NCI-H128 (cell line): ENCODE measurements at regions not wholly inside any gene's neighbourhood (a gene's known extent, or its start where the extent isn't known, plus 50 kb on each side); places are given as distances from the start of the nearest gene placed in this dataset.
A peak's percentile ranks its signal among the peaks of the same experiment; 100 is the strongest.
"Not testable (repeated sequence)": the region's sequence is repeated elsewhere in the genome, so short reads cannot be mapped to it uniquely, and the experiment has no call there.

ENCODE experiments used
- DNase-seq: peaks from one replicate; lab custom pipeline; 2025; ENCODE audit not compliant: unreplicated experiment; lab: John Stamatoyannopoulos, UW

DNA sequence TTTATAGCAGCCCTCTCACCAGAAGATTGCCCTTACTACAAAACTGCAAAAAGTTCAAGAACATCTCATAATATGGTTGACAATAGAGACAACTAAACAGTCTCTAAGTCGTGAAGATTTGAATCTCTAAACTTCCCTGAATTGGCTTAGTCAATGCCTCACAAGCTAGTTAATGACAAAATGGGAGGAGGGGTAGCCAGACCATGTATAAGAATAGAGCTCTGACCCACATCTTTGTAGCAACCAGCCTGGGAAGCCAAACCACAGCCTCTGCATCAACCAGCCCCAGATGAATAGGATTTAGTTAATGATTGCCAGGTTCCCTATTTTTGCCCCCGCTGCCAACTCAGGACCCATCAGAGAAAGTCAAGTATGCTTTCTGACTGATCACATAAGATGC is 1265.9 kb upstream of the PCDH10 start:
- not testable (repeated sequence) for DNase-seq

DNA sequence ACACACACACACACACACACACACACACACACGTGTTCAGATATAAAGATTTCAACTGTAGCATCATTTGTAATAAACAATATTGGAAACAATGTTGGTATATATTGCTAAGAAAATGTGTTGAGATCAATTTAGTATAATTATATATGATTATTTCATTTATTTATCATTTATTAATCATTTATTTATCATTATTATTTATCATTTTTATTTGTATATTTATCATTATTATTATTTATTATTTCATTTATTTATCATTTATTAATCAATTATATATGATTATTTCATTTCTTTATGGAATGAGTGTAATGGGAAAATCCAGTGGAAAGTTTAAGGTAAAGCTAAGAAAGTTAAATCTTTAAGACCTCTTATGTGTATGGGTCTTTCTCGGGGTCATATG is 1223.4 kb upstream of the PCDH10 start:
- not testable (repeated sequence) for DNase-seq

- not testable (repeated sequence) for DNase-seq
Observed at GRCh38 chr4:131967646-131968045, 1181.4 kb upstream of the PCDH10 start.

- DNase-seq, result no peak
Observed at GRCh38 chr4:131974730-131975129, 1174.4 kb upstream of the PCDH10 start.

- DNase-seq, result not testable (repeated sequence)
Observed at GRCh38 chr4:131975276-131976132, 1173.6 kb upstream of the PCDH10 start.

- not testable (repeated sequence) for DNase-seq
Observed at GRCh38 chr4:131976133-131977002, 1172.7 kb upstream of the PCDH10 start.

- no peak for DNase-seq
Observed at GRCh38 chr4:131978120-131978519, 1171.0 kb upstream of the PCDH10 start.

- DNase-seq, result no peak
Observed at GRCh38 chr4:131989576-131989975, 1159.5 kb upstream of the PCDH10 start.

GRCh38 chr4:132001542-132001941 is 1147.6 kb upstream of the PCDH10 start:
- DNase-seq, result no peak

DNA sequence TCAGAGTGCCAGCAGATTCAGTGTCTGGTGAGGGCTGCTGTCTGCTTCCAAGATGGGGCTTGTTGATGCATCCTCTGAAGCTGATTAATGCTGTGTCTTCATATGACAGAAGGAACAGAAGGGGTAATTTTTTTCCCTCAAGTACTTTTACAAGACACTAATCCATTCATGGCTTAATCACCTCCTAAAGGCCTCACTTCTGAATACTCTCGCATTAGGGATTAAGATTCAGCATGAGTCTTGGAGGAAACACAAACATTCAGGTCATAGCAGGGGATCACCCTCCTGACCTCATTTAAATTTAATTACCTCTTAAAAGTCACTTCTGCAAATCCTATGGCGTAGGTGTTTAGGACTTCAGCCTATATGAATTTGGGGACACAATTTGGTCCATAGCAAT is 1145.5 kb upstream of the PCDH10 start:
- no peak for DNase-seq

- no peak for DNase-seq
Observed at GRCh38 chr4:132015321-132015720, 1133.8 kb upstream of the PCDH10 start.

- DNase-seq, result no peak
Observed at GRCh38 chr4:132016703-132017350, 1132.3 kb upstream of the PCDH10 start.

DNA sequence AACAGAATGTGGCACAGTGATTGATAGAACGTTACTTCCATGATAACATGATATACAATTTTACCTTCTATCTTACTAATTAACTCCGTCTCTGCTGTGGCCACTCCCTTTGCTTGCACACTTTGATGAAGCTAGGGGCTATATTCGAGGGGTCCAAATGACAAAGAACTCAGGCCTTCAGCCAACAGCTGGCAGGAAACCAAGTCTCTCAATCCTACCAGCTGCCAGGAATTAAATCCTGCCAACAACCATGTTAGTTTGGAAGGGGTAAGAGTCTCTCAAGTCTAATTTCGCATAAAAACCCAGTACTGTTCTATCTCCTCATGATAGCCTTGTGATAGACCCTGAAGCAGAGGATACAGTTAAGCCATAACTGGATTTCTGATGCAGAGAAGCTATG is 1122.9 kb upstream of the PCDH10 start:
- no peak for DNase-seq

GRCh38 chr4:132026816-132027215 is 1122.3 kb upstream of the PCDH10 start:
- DNase-seq, result no peak

DNA sequence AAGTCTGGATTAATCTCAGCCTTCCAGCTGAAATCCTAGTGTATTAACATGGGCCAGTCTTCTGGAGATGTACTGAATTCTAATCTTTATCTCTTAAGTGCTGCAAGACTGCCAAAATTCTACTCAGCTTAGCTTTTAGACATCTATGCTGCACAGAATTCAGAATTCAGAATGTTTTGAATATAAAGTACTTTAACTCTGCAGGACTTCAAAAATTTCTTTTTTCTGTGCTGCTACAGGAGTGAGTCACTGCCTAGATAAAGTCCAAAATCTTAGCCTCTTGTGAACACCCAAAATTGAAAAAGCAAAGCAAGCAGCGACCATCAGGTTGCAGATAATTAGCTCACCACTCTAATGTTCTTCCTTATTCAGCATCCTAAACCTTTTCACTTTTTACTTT is 1092.6 kb upstream of the PCDH10 start:
- no peak for DNase-seq

DNA sequence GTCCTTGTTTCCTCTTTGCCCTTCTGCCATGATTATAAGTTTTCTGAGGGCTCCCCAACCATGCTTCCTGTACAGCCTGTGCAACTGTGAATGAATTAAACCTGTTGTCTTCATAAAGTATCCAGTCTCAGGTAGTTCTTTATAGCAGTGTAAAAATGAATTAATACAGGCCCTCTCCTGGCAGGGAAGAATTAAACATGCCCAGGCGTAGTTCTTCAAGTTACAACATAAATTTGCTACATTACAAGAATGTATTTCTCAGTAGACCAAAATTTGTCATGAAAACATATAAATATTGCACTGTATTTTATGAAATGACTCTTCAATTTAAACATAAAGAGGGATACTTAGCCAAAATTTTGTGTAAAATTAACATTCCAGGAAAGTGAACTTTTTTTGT is 1089.9 kb upstream of the PCDH10 start:
- no peak for DNase-seq

DNA sequence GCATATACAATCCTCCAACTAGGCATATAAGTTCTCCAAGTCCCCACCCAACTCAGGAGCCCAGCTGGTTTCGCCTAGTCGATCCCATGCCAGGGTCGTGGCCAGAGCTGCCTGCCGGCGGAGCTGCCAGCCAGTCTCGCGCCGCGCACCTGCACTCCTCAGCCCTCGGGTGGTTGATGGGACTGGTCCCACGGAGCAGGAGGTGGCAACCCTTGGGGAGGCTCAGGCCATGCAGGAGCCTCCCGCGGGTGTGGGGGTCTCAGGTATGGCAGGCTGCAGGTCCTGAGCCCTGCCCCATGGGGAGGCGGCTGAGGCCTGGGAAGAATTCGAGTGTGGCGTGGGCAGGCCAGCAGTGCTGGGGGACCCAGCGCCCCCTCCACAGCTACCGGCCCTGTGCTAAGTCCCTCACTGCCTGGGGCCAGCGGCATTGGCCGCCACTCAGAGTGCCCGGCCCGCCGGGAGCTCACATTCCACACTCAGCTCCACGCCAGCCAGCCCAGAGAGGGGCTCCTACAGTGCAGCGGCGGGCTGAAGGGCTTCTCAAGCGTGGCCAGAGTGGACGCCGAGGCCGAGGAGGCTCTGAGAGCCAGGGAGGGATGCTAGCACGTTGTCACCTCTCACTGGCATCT is 1086.4 kb upstream of the PCDH10 start:
- no peak for DNase-seq

DNA sequence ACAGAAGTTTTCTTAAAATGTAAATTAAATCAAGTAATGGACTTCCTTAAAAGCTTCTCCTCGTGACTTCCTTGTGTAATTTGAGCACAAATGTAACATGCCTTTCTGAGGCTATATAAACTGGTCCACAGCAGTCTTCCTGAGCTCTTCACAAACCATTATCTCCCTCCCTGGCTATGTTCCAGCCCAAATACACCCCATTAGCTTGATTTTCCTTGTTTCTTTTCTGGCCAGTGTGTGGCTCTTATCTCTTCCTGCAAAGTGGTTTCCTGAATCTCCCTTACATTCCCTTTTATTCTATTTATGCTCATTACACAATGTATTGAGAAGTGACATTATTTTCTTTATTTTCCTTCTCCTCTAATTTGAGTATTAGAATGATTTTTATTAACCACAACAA is 1085.3 kb upstream of the PCDH10 start:
- peak; percentile 11 for DNase-seq

- DNase-seq, result no peak
Observed at GRCh38 chr4:132065940-132066495, 1083.1 kb upstream of the PCDH10 start.

- DNase-seq, result no peak
Observed at GRCh38 chr4:132071815-132072214, 1077.3 kb upstream of the PCDH10 start.

DNA sequence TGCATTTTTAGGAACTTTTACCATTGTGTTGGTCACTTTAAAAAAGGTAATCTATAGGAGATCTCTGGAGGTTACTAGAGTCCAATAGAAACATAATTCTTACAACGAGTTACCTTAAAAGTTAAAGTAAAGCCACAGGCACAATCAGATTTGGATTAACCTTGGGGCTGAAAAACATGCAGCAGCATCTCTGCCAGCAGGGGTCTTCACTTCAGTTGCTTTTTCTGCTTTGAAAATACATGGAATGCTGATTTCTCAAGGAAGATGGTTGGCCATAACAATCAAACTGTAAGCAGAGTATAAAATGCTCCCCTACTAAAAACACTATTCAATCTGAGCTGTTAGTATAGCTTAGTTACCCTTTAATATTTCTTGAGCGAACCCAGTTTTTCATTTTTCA is 1072.3 kb upstream of the PCDH10 start:
- no peak for DNase-seq
